HG02610 (cell line): ENCODE measurements at regions not wholly inside any gene's neighbourhood (a gene's known extent, or its start where the extent isn't known, plus 50 kb on each side); places are given as distances from the start of the nearest gene placed in this dataset.
A peak's percentile ranks its signal among the peaks of the same experiment; 100 is the strongest.
"Not testable (repeated sequence)": the region's sequence is repeated elsewhere in the genome, so short reads cannot be mapped to it uniquely, and the experiment has no call there.

Experiments
- ATAC-seq: cut with Tn5 transposase; IDR thresholded peaks from one replicate; pipeline ENCODE4 v1.9.1; 2021; ENCODE audit warnings: mild to moderate bottlenecking, moderate library complexity; ENCODE audit not compliant: unreplicated experiment

GRCh38 chr4:27711041-27711440, 850.4 kb downstream of the STIM2 start:
- no peak for ATAC-seq

GRCh38 chr4:27714073-27714472, 853.4 kb downstream of the STIM2 start:
- no peak for ATAC-seq

DNA sequence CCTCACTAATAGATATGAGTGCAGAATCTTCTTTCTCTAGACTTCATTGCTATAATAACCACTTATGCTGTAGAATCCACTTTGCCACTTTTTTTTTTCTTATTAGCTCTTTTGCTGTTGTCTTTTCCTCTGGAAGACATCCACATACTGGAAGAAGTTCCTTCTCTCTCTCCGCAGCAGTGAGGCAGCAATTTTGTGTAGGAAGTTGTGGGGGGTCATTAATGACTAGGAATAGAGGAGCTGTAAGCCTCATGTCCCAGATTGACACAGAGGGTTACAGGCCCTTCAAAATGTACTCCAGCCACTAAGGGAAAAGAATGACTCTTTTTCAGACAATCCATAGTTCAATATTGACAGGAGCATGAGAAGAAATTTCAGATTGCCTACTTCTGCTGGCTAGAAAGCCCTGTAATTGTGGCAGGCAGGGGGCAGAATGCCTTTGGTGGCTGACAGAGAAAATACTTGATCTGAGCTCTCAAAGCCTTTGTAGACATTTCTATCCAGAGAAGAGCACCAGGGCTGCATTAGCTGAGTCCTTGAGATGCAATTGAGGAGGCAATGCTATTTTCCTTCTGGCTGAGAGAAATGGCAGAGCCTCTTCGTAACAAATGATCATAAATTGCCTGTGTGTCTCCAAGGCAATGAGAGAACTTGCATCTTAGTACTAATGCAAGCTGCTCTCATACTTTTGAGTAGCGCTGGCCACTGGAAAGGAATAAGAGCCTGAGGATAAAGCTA, 856.2 kb downstream of the STIM2 start:
- no peak for ATAC-seq

DNA sequence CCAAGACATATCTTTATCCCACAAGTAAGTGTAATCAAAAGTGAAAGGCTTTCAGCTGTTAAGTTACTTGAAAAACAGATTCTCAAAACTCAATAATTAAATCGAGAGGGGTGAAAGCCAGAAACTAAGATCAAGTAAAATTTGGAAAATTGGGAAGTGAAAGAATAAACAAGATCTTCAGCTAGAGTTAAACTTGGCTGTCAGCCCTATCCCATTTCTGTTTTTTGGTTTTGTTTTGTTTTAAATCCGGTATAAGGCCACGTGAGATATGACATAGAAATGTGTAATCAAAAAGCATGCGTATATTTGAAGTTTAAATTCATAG, 856.8 kb downstream of the STIM2 start:
- ATAC-seq: no peak

DNA sequence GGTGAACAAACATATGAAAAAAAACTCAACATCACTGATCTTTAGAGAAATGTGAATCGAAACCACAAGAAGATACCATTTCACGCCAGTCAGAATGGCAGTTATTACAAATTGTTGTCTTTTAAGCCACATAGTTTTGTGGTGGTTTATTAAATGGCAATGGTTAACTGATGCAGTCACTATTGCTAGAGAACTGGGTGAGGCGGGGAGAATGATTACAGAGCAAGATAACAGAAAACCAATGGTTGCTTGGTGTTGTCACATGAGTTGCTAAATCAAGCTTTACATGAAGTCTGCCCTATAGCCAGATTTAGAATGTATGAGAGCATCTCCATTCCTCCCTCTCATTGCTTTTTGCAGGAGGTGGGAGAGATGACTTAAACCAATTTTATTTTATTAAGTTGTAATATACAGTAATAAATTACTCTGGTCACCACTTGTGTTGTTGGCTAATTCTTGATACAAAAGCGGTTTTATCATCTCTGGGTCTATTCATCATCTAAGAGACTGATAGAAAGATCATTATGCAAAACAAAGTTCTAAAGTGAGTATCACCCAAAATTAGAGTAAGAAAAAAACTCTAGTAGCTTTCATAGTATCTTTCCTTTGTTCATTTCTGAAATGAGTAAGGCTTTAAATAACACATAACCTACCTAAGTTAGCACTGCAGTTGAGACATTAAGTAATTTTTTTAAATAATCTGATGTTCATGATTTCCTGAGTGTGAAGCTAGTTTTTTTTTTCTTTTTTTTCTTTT, 859.5 kb downstream of the STIM2 start:
- ATAC-seq: peak; percentile 44

- ATAC-seq: no peak
Measured at GRCh38 chr4:27721193-27721592, 860.6 kb downstream of the STIM2 start.

DNA sequence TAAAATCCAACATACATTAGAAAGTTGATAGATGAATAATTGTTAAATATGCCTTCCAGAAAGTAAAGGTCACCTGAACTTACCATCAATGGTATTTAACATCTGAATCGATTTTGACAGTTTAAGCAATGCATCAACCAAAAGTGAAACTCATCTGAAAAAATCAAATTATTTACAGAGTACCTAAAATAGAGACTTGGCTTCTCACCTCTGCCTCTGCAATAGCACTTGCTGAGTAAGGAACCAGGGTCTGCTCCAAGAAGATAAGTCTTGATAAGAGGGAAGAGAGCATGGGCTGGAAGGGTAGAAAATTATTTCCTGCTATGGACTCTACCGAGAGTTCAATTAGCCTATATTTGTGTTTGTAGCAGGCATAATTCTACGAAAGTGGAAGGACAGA, 868.3 kb downstream of the STIM2 start:
- no peak for ATAC-seq

DNA sequence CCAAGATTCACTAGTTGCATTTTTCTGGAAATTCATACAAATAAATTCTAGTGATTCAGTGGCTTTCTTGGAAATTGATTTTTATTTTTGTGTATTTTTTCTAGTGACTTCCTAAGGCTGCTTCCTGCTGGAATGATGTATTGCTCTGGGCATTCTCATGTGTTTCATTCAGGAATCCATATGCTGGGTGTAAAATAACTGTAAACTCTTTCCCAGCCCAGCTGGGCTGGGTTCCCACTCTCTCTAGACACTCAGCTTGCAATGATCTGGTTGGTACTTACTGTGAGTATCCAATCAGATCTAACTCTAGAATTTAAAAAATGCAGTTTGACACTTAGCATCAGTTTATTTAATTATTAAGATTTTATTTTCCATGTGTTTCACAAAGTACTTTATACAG, 882.2 kb downstream of the STIM2 start:
- ATAC-seq: no peak

GRCh38 chr4:27759611-27760575, 899.3 kb downstream of the STIM2 start:
- no peak for ATAC-seq

- no peak for ATAC-seq
Measured at GRCh38 chr4:27763830-27764525, 903.3 kb downstream of the STIM2 start.

GRCh38 chr4:27764526-27764837, 903.8 kb downstream of the STIM2 start:
- ATAC-seq: peak; percentile 92

GRCh38 chr4:27770895-27771294, 910.3 kb downstream of the STIM2 start:
- no peak for ATAC-seq

GRCh38 chr4:27775156-27775555, 914.5 kb downstream of the STIM2 start:
- no peak for ATAC-seq

DNA sequence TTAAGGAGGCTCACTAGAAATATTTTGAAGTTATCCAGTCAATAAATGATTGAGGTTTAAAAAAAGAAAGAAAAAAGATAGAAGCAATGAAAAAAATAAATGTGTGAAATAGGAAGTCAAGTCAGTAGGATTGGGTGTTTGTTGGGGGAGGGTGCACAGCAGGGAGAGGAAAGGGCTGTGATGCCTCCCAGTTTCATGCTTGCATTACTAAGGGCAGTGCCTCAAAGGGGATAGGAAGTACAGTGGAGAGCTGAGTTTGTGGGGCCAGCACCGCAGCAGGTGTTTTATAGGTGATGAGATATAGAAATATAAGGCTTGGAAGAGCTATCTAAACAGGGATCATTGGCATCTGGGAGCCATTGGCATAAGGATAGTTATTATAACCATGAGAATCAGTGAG, 919.2 kb downstream of the STIM2 start:
- no peak for ATAC-seq

GRCh38 chr4:27787195-27787594, 926.6 kb downstream of the STIM2 start:
- ATAC-seq: no peak

DNA sequence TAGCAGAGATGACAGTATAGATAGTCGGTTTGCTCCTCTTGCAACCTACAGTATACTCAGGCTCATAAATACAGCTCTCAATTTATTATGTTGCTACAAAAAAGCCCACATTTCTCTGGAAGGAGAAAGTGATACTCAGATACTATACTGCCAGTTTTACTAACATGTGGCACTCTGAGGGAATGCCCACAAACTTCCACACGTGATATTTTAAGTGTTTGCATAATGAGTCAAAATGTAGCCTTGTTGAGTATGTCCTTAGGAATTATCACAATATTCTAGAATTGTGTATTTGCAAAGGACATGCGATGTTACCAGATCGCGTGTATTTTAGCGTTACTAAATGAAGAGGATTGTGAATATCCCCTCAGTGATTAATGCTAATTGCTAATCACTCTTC, 929.1 kb downstream of the STIM2 start:
- ATAC-seq: no peak

DNA sequence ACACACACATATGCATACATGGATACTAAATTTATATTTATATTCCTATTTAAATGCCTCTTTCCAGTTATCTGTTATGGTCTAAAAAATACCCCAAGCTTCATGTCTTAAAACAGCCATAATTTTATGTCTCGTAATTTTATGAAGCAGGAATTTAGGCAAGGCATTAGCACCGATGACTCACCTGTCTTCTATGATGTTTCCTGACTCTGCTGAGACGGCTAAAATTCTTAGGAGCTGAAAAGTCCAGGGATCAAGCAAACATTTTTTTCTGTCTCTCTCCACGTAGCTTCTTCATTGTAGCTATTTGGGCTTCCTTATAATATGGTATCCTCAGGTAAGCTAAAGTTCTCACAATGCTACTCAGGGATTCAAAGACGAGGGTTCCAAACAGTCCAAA, 930.3 kb downstream of the STIM2 start:
- ATAC-seq: no peak

GRCh38 chr4:27791640-27792039, 931.0 kb downstream of the STIM2 start:
- ATAC-seq: no peak

GRCh38 chr4:27807207-27807606, 946.6 kb downstream of the STIM2 start:
- no peak for ATAC-seq

DNA sequence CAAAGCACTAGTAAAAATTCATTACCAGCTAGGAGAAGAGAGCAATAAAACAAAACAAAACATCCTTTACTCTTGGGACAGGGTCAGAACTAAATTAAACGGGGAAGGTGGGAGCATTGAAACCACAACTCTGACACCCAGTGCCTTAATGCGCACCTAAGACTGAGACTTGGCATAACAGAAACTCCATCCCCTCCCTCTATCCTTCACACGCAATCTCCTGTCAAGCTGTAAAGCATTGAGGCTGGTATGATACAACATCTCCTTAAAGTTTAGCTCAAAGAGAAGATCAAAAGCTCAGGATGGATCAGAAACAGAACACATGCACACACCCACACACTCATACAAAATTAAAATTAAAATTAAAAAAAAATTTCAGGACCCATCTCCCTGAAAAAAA, 951.3 kb downstream of the STIM2 start:
- no peak for ATAC-seq

- ATAC-seq: not testable (repeated sequence)
Measured at GRCh38 chr4:27813226-27813625, 952.6 kb downstream of the STIM2 start.
